ENCODE measurements at regions not wholly inside any gene's neighbourhood (a gene's known extent, or its start where the extent isn't known, plus 50 kb on each side); places are given as distances from the start of the nearest gene placed in this dataset.

DNA sequence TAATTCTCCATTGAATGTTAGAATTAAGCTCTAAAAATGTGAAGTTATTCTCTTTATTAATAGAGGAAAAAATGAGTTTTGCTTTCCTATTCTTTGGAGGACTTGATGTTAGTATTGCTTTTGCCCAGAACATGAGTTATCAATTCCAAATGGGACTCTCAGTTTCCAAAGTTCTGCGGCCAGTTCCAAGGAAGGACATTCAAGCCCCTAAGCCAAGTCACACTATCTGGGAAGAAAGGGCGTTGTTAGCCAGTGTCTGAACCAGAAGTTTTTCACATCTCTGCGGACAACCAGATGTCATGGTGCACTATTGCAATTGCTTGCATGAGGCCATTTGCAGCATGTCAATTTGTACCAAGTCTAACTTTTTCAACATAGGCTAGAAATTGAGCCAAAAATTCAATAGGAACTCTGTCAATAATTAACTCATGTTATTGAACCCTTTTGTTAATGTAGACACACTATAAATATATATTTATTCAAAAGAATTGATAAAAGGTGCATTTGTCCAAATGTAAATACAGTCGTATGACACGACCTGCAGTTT, 183.3 kb upstream of the PIK3R1 start:
- H3K4me3 ChIP-seq (ENCODE audit: control extremely low read depth in 1 of 5, extremely low read depth in 1 of 5, insufficient read depth in 1 of 5, low read depth in 2 of 5, low read length in 4 of 5): no peak overlapping the region
- Mint-ChIP-seq H3K9me3 (ENCODE audit: insufficient read depth) (no peaks in the 10 kb centered on the region), H3K4me3 (no peak overlapping the region), H3K4me1 (no peaks in the 10 kb centered on the region), H3K27ac (no peak overlapping the region), H3K27me3 (peaks cover 3% of the 10 kb centered on the region)
- WGBS (ENCODE audit: insufficient coverage): 94% methylated on average over 2 of the region's 5 CpGs
- ATAC-seq (ENCODE audit: low read depth): no peak
- H3K9me3 ChIP-seq (ENCODE audit: control extremely low read depth in 1 of 3, control insufficient read depth in 2 of 3, insufficient read depth in 1 of 3, low read length in 2 of 3): no peaks in the 10 kb centered on the region
- no peaks in the 10 kb centered on the region for H3K36me3 ChIP-seq (replicated peaks in 1 of 2; ENCODE audit: control extremely low read depth in 1 of 2, control insufficient read depth in 1 of 2, extremely low read depth in 1 of 2, insufficient read depth in 2 of 2, low read length in 1 of 2)
- intact Hi-C loops (cut with micrococcal nuclease): no loop called here
- no peaks in the 10 kb centered on the region for H3K79me2 ChIP-seq (ENCODE audit: control insufficient read depth, insufficient read depth, low read length)
- CTCF ChIA-PET: interaction anchor here (0.5 kb wide), 1 partner anchor 240 kb away, joined by 3 read pairs; no protein-coding TSS in a partner anchor
- H3K9ac ChIP-seq (ENCODE audit: low read length): no peak overlapping the region
- no peak for DNase-seq
- no peak overlapping the region for H3K4me2 ChIP-seq (replicated peaks; ENCODE audit: low read depth, low read length, poor library complexity, severe bottlenecking)
- no peak overlapping the region for H3K27ac ChIP-seq (ENCODE audit: low read length in 2 of 2)
- no peaks in the 10 kb centered on the region for H4K20me1 ChIP-seq (ENCODE audit: control insufficient read depth, insufficient read depth, low read length, poor library complexity, severe bottlenecking)
- H3K4me1 ChIP-seq (ENCODE audit: control insufficient read depth in 2 of 2, insufficient read depth in 2 of 2, low read length in 2 of 2): no peaks in the 10 kb centered on the region
- H3K27me3 ChIP-seq (replicated peaks in 1 of 4; ENCODE audit: control extremely low read depth in 1 of 4, control insufficient read depth in 3 of 4, insufficient read depth in 4 of 4, low read length in 3 of 4): no peaks in the 10 kb centered on the region
- no peak overlapping the region for H2AFZ ChIP-seq (ENCODE audit: insufficient read depth, low read depth, low read length, poor library complexity, severe bottlenecking)
- TF ChIP-seq EZH2 (IDR thresholded peaks at IDR 0.05; ENCODE audit: borderline replicate concordance, insufficient read depth, low read depth, low read length, poor library complexity, severe bottlenecking): no peak
- TF ChIP-seq, protein P1, sequence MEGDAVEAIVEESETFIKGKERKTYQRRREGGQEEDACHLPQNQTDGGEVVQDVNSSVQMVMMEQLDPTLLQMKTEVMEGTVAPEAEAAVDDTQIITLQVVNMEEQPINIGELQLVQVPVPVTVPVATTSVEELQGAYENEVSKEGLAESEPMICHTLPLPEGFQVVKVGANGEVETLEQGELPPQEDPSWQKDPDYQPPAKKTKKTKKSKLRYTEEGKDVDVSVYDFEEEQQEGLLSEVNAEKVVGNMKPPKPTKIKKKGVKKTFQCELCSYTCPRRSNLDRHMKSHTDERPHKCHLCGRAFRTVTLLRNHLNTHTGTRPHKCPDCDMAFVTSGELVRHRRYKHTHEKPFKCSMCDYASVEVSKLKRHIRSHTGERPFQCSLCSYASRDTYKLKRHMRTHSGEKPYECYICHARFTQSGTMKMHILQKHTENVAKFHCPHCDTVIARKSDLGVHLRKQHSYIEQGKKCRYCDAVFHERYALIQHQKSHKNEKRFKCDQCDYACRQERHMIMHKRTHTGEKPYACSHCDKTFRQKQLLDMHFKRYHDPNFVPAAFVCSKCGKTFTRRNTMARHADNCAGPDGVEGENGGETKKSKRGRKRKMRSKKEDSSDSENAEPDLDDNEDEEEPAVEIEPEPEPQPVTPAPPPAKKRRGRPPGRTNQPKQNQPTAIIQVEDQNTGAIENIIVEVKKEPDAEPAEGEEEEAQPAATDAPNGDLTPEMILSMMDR (IDR thresholded peaks at IDR 0.05): no peak
- POLR2A ChIA-PET: no interaction called here

DNA sequence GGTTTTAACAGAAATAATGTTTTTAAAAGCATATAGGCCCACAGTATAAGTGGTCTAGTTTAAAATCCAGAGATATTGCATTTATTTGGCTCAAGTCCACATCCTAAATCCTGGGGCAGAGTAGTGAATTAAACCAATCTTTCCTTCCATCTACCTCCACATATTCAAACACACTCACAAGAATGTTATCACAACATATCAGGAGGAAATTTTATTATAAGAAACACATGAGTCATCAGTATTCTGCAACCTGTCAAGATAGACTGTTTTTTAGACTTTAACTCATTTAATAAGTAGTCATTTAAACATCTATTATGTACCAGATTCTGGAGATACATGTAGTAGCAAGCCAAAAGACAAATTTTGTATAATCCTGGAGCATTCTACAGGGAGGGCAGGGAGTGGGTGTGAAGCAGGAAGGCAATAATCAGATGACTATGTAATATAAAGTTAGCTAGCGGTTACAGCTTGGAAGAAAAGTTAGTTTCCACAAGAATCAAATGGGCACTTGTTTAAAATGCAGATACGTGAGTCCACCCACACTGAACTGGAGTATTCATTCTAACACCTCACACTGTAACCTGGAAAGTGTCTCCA, 187.3 kb upstream of the PIK3R1 start:
- TF ChIP-seq, protein P1 (IDR thresholded peaks at IDR 0.05): no peak
- no peak for TF ChIP-seq EZH2 (IDR thresholded peaks at IDR 0.05; ENCODE audit: borderline replicate concordance, insufficient read depth, low read depth, low read length, poor library complexity, severe bottlenecking)
- no peaks in the 10 kb centered on the region for H3K27me3 ChIP-seq (replicated peaks in 1 of 4; ENCODE audit: control extremely low read depth in 1 of 4, control insufficient read depth in 3 of 4, insufficient read depth in 4 of 4, low read length in 3 of 4)
- no peaks in the 10 kb centered on the region for H3K4me1 ChIP-seq (ENCODE audit: control insufficient read depth in 2 of 2, insufficient read depth in 2 of 2, low read length in 2 of 2)
- Mint-ChIP-seq H3K4me1 (no peaks in the 10 kb centered on the region), H3K27ac (no peak overlapping the region), H3K4me3 (no peak overlapping the region), H3K9me3 (ENCODE audit: insufficient read depth) (no peaks in the 10 kb centered on the region), H3K27me3 (no peaks in the 10 kb centered on the region)
- no peaks in the 10 kb centered on the region for H3K79me2 ChIP-seq (ENCODE audit: control insufficient read depth, insufficient read depth, low read length)
- no peak for ATAC-seq (ENCODE audit: low read depth)
- CTCF ChIA-PET: no interaction called here
- WGBS (ENCODE audit: insufficient coverage): 100% methylated on average over 1 of the region's 2 CpGs
- H2AFZ ChIP-seq (ENCODE audit: insufficient read depth, low read depth, low read length, poor library complexity, severe bottlenecking): no peak overlapping the region
- H3K4me2 ChIP-seq (replicated peaks; ENCODE audit: low read depth, low read length, poor library complexity, severe bottlenecking): no peak overlapping the region
- no peak overlapping the region for H3K9ac ChIP-seq (ENCODE audit: low read length)
- POLR2A ChIA-PET: no interaction called here
- DNase-seq: no peak
- H3K36me3 ChIP-seq (replicated peaks in 1 of 2; ENCODE audit: control extremely low read depth in 1 of 2, control insufficient read depth in 1 of 2, extremely low read depth in 1 of 2, insufficient read depth in 2 of 2, low read length in 1 of 2): no peaks in the 10 kb centered on the region
- H3K27ac ChIP-seq (ENCODE audit: low read length in 2 of 2): no peak overlapping the region
- no peaks in the 10 kb centered on the region for H4K20me1 ChIP-seq (ENCODE audit: control insufficient read depth, insufficient read depth, low read length, poor library complexity, severe bottlenecking)
- H3K9me3 ChIP-seq (ENCODE audit: control extremely low read depth in 1 of 3, control insufficient read depth in 2 of 3, insufficient read depth in 1 of 3, low read length in 2 of 3): no peaks in the 10 kb centered on the region
- intact Hi-C loops (cut with micrococcal nuclease): no loop called here
- H3K4me3 ChIP-seq (ENCODE audit: control extremely low read depth in 1 of 5, extremely low read depth in 1 of 5, insufficient read depth in 1 of 5, low read depth in 2 of 5, low read length in 4 of 5): no peak overlapping the region

Measured in B cell (primary cell).